ENCODE measurements at regions not wholly inside any gene's neighbourhood (a gene's known extent, or its start where the extent isn't known, plus 50 kb on each side); places are given as distances from the start of the nearest gene placed in this dataset.
"Not testable (repeated sequence)": the region's sequence is repeated elsewhere in the genome, so short reads cannot be mapped to it uniquely, and the experiment has no call there.

- FAIRE-seq; H3K4me1 ChIP-seq (ENCODE audit: control insufficient read depth, insufficient read depth, low read length); DNase-seq (ENCODE audit: low read depth, low spot score); SMC1A ChIA-PET (ENCODE audit: uncharacterized antibody, unreplicated experiment); RAD21 ChIA-PET (ENCODE audit: unreplicated experiment); H3K79me2 ChIP-seq (ENCODE audit: control insufficient read depth, insufficient read depth, low read length); CTCF ChIA-PET; H3K27me3 ChIP-seq (replicated peaks in 1 of 2; ENCODE audit: control insufficient read depth in 2 of 2, insufficient read depth in 2 of 2, low read length in 1 of 2); H3K9ac ChIP-seq (ENCODE audit: control insufficient read depth, insufficient read depth, low read length); POLR2A ChIA-PET; H3K27ac ChIP-seq (ENCODE audit: control insufficient read depth, insufficient read depth); in situ Hi-C loops (cut with MboI); H3K36me3 ChIP-seq (ENCODE audit: control insufficient read depth in 2 of 2, insufficient read depth in 2 of 2, low read length in 1 of 2); H4K20me1 ChIP-seq (ENCODE audit: control insufficient read depth, insufficient read depth); H3K4me3 ChIP-seq; H3K4me2 ChIP-seq (ENCODE audit: control insufficient read depth, insufficient read depth); BruUV-seq (replicated peaks); H3K9me3 ChIP-seq (replicated peaks; ENCODE audit: control insufficient read depth, insufficient read depth, low read length); intact Hi-C loops (cut with micrococcal nuclease; ENCODE audit: unreplicated experiment); H2AFZ ChIP-seq (ENCODE audit: control insufficient read depth, low read depth, low read length): not testable (repeated sequence)
- ATAC-seq, result peak; percentile 88
- no CpG with 5 or more reads among the region's 1 CpG for WGBS (ENCODE audit: insufficient coverage, insufficient replicate concordance, low lambda C conversion rate, missing lambda C conversion rate)
Observed at GRCh38 chr9:66206617-66207016, 469.7 kb downstream of the FOXD4L4 start.

GRCh38 chr9:66207914-66208313 is 471.0 kb downstream of the FOXD4L4 start:
- H3K27me3 ChIP-seq (replicated peaks in 1 of 2; ENCODE audit: control insufficient read depth in 2 of 2, insufficient read depth in 2 of 2, low read length in 1 of 2); DNase-seq (ENCODE audit: low read depth, low spot score); H3K4me3 ChIP-seq; CTCF ChIA-PET; H3K4me1 ChIP-seq (ENCODE audit: control insufficient read depth, insufficient read depth, low read length); SMC1A ChIA-PET (ENCODE audit: uncharacterized antibody, unreplicated experiment); H3K9me3 ChIP-seq (replicated peaks; ENCODE audit: control insufficient read depth, insufficient read depth, low read length); H3K27ac ChIP-seq (ENCODE audit: control insufficient read depth, insufficient read depth); POLR2A ChIA-PET; H3K79me2 ChIP-seq (ENCODE audit: control insufficient read depth, insufficient read depth, low read length); RAD21 ChIA-PET (ENCODE audit: unreplicated experiment); H3K36me3 ChIP-seq (ENCODE audit: control insufficient read depth in 2 of 2, insufficient read depth in 2 of 2, low read length in 1 of 2); H2AFZ ChIP-seq (ENCODE audit: control insufficient read depth, low read depth, low read length); intact Hi-C loops (cut with micrococcal nuclease; ENCODE audit: unreplicated experiment); FAIRE-seq; H4K20me1 ChIP-seq (ENCODE audit: control insufficient read depth, insufficient read depth); H3K4me2 ChIP-seq (ENCODE audit: control insufficient read depth, insufficient read depth); BruUV-seq (replicated peaks); in situ Hi-C loops (cut with MboI); ATAC-seq; H3K9ac ChIP-seq (ENCODE audit: control insufficient read depth, insufficient read depth, low read length): not testable (repeated sequence)
- 0% methylated on average over 1 of the region's 2 CpGs for WGBS (ENCODE audit: insufficient coverage, insufficient replicate concordance, low lambda C conversion rate, missing lambda C conversion rate)

GRCh38 chr9:66244763-66245162 is 507.8 kb downstream of the FOXD4L4 start:
- H3K4me1 ChIP-seq (ENCODE audit: control insufficient read depth, insufficient read depth, low read length); BruUV-seq (replicated peaks); H3K4me3 ChIP-seq; H3K79me2 ChIP-seq (ENCODE audit: control insufficient read depth, insufficient read depth, low read length); RAD21 ChIA-PET (ENCODE audit: unreplicated experiment); FAIRE-seq; in situ Hi-C loops (cut with MboI); CTCF ChIA-PET; H3K36me3 ChIP-seq (ENCODE audit: control insufficient read depth in 2 of 2, insufficient read depth in 2 of 2, low read length in 1 of 2); H3K4me2 ChIP-seq (ENCODE audit: control insufficient read depth, insufficient read depth); H4K20me1 ChIP-seq (ENCODE audit: control insufficient read depth, insufficient read depth); SMC1A ChIA-PET (ENCODE audit: uncharacterized antibody, unreplicated experiment); ATAC-seq; DNase-seq (ENCODE audit: low read depth, low spot score); POLR2A ChIA-PET; intact Hi-C loops (cut with micrococcal nuclease; ENCODE audit: unreplicated experiment); H3K9ac ChIP-seq (ENCODE audit: control insufficient read depth, insufficient read depth, low read length); H3K27me3 ChIP-seq (replicated peaks in 1 of 2; ENCODE audit: control insufficient read depth in 2 of 2, insufficient read depth in 2 of 2, low read length in 1 of 2); H3K9me3 ChIP-seq (replicated peaks; ENCODE audit: control insufficient read depth, insufficient read depth, low read length); H3K27ac ChIP-seq (ENCODE audit: control insufficient read depth, insufficient read depth); H2AFZ ChIP-seq (ENCODE audit: control insufficient read depth, low read depth, low read length): not testable (repeated sequence)
- 0 out of 6 replicates have a peak, but pooled peaks of 1 of the 3 experiments have one; percentile 12 for TF ChIP-seq CTCF (IDR thresholded peaks at IDR 0.05 in 2 of 3, conservative IDR thresholded peaks at IDR 0.05 in 1 of 3; ENCODE audit: control insufficient read depth in 2 of 3, extremely low read depth in 1 of 3, insufficient read depth in 1 of 3, low read depth in 3 of 3, low read length in 3 of 3)
- 8% methylated on average over 2 of the region's 4 CpGs for WGBS (ENCODE audit: insufficient coverage, insufficient replicate concordance, low lambda C conversion rate, missing lambda C conversion rate)

GRCh38 chr9:66245481-66245880 is 508.5 kb downstream of the FOXD4L4 start:
- BruUV-seq (replicated peaks); H3K79me2 ChIP-seq (ENCODE audit: control insufficient read depth, insufficient read depth, low read length); H2AFZ ChIP-seq (ENCODE audit: control insufficient read depth, low read depth, low read length); H3K9me3 ChIP-seq (replicated peaks; ENCODE audit: control insufficient read depth, insufficient read depth, low read length); ATAC-seq; H4K20me1 ChIP-seq (ENCODE audit: control insufficient read depth, insufficient read depth); H3K27ac ChIP-seq (ENCODE audit: control insufficient read depth, insufficient read depth); intact Hi-C loops (cut with micrococcal nuclease; ENCODE audit: unreplicated experiment); H3K4me3 ChIP-seq; H3K4me1 ChIP-seq (ENCODE audit: control insufficient read depth, insufficient read depth, low read length); POLR2A ChIA-PET; CTCF ChIA-PET; H3K36me3 ChIP-seq (ENCODE audit: control insufficient read depth in 2 of 2, insufficient read depth in 2 of 2, low read length in 1 of 2); RAD21 ChIA-PET (ENCODE audit: unreplicated experiment); H3K9ac ChIP-seq (ENCODE audit: control insufficient read depth, insufficient read depth, low read length); DNase-seq (ENCODE audit: low read depth, low spot score); FAIRE-seq; in situ Hi-C loops (cut with MboI); H3K27me3 ChIP-seq (replicated peaks in 1 of 2; ENCODE audit: control insufficient read depth in 2 of 2, insufficient read depth in 2 of 2, low read length in 1 of 2); H3K4me2 ChIP-seq (ENCODE audit: control insufficient read depth, insufficient read depth); SMC1A ChIA-PET (ENCODE audit: uncharacterized antibody, unreplicated experiment): not testable (repeated sequence)
- WGBS (ENCODE audit: insufficient coverage, insufficient replicate concordance, low lambda C conversion rate, missing lambda C conversion rate), result 13% methylated on average over 1 of the region's 3 CpGs
